Upper lobe of left lung (tissue), 4 donors: ENCODE measurements at regions not wholly inside any gene's neighbourhood (a gene's known extent, or its start where the extent isn't known, plus 50 kb on each side); places are given as distances from the start of the nearest gene placed in this dataset.
"Not testable (repeated sequence)": the region's sequence is repeated elsewhere in the genome, so short reads cannot be mapped to it uniquely, and the experiment has no call there.

Source experiments
- CTCF ChIP-seq, 6 experiments: fragments of 450-650 bp in 4 of 6; fragments of 200-600 bp in 2 of 6; sonication (generic) in 2 of 6; IDR thresholded peaks; one replicate each; pipeline ENCODE4 v1.5.1; 2016 to 2019; ENCODE audit warnings: antibody characterized with exemption in 6 of 6
- EP300 ChIP-seq, 4 donors: sonication (generic); formaldehyde crosslinking; IDR thresholded peaks; one replicate each; pipeline ENCODE4 v1.5.1; 2017; ENCODE audit warnings: antibody characterized with exemption in 4 of 4, control low read depth in 2 of 4
- POLR2A ChIP-seq, 4 donors: fragments of 450-650 bp; IDR thresholded peaks; one replicate each; pipeline ENCODE4 v1.5.1; 2016 to 2017; ENCODE audit warnings: antibody characterized with exemption in 4 of 4, mild to moderate bottlenecking in 2 of 4
- POLR2AphosphoS5 ChIP-seq, 2 donors: sonication (generic); formaldehyde crosslinking; IDR thresholded peaks; one replicate each; pipeline ENCODE4 v1.5.1; 2017; ENCODE audit warnings: antibody characterized with exemption in 2 of 2

- not testable (repeated sequence) for TF ChIP-seq CTCF, POLR2A, POLR2AphosphoS5, EP300 (IDR thresholded peaks at IDR 0.05)
Observed at GRCh38 chr21:9648947-9649720, 872.2 kb upstream of the TPTE start.
